ENCODE measurements at regions not wholly inside any gene's neighbourhood (a gene's known extent, or its start where the extent isn't known, plus 50 kb on each side); places are given as distances from the start of the nearest gene placed in this dataset.

DNA sequence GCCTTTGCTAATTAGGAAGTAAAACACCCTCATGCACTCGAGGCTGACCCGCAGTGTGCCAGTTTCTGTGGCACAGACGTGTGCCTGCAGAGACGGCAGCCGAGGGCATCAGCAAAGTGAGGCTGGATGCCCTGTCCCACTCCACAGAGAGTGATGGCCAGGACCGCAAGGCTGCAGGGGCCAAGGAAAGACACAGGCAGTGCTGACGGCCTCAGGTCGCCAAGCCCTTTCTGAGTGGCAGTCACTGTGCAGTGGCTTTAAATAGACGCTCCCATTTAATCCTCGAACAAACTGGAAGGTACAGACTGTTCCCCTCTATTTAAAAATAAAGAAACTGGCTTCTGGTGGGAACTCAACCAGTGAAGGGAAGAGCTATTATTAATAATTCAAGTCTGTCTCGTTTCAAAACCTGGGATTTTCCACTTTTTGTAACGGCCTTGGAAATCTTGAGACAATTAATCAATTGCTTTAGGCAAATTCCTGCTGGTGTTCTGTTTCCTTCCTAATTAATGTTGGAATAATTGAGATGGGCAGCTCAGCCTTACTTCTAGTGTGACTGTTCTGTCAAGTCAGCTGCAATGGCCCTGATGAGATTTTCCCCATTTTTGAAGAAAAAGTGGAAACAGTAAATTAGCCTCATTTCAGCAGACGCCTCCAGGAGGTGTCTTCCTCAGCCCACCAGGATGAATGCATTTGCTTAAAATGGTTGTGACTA is 644.6 kb upstream of the RAB6C start:
- intact Hi-C loops (cut with DNase I) = no loop called here
- no peaks in the 10 kb centered on the region for H3K36me3 ChIP-seq
- no peak for ATAC-seq
- TF ChIP-seq, protein P1, sequence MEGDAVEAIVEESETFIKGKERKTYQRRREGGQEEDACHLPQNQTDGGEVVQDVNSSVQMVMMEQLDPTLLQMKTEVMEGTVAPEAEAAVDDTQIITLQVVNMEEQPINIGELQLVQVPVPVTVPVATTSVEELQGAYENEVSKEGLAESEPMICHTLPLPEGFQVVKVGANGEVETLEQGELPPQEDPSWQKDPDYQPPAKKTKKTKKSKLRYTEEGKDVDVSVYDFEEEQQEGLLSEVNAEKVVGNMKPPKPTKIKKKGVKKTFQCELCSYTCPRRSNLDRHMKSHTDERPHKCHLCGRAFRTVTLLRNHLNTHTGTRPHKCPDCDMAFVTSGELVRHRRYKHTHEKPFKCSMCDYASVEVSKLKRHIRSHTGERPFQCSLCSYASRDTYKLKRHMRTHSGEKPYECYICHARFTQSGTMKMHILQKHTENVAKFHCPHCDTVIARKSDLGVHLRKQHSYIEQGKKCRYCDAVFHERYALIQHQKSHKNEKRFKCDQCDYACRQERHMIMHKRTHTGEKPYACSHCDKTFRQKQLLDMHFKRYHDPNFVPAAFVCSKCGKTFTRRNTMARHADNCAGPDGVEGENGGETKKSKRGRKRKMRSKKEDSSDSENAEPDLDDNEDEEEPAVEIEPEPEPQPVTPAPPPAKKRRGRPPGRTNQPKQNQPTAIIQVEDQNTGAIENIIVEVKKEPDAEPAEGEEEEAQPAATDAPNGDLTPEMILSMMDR (IDR thresholded peaks at IDR 0.05) = no peak
- H3K27ac ChIP-seq = no peak overlapping the region
- no peak overlapping the region for H3K4me3 ChIP-seq
- H3K9me3 ChIP-seq = peaks cover 0 to 2% of the 10 kb centered on the region in 2 donors
- no peak for DNase-seq
- H3K27me3 ChIP-seq = no peaks in the 10 kb centered on the region
- no peaks in the 10 kb centered on the region for H3K4me1 ChIP-seq

DNA sequence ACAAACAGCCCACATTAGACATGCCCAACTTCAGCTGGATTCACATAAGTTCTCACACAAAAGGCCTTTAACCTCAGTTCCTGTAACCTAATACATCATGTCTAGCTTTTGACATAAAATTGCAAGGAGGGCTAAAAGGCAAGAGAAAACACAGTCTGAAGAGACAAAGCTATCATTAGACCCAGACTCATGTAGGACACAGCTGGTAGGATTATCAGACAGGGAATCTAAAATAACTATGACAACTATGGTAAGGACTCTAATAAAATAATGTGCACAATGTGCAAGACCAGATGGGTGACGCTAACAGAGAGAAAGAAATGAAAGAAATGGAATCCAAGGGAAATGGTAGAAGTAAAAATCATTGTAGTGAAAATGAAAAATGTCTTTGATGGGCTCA is 643.2 kb upstream of the RAB6C start:
- H3K27me3 ChIP-seq = no peaks in the 10 kb centered on the region
- ATAC-seq = no peak
- no peaks in the 10 kb centered on the region for H3K36me3 ChIP-seq
- no peak overlapping the region for H3K27ac ChIP-seq
- no peak overlapping the region for H3K4me3 ChIP-seq
- peaks cover 0 to 4% of the 10 kb centered on the region in 2 donors for H3K9me3 ChIP-seq
- TF ChIP-seq, protein P1 (IDR thresholded peaks at IDR 0.05) = no peak
- no peak for DNase-seq
- intact Hi-C loops (cut with DNase I) = no loop called here
- no peaks in the 10 kb centered on the region for H3K4me1 ChIP-seq

DNA sequence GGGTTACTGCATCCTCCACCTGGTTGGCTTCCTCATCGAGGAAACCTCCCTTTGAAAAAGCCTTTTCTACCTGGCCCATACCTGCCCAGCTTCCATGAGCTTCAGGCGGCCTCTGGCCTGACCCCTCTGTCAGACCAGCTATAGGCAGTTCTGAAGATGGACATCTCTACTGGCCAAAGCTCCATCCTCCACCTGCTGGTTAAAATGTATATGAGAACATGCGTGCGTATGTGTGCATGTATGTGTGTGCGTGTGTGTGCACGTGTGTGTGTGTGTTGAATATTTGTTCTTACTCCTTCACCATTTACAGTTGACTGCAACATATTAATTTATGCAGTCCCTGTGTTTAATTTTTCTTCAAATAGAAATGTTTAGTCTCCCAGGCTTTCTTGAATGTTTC is 642.4 kb upstream of the RAB6C start:
- no peak overlapping the region for H3K27ac ChIP-seq
- H3K27me3 ChIP-seq = no peaks in the 10 kb centered on the region
- TF ChIP-seq, protein P1 (IDR thresholded peaks at IDR 0.05) = no peak
- H3K4me3 ChIP-seq = no peak overlapping the region
- H3K9me3 ChIP-seq = peaks cover 0 to 4% of the 10 kb centered on the region in 2 donors
- intact Hi-C loops (cut with DNase I) = no loop called here
- no peak for DNase-seq
- H3K36me3 ChIP-seq = no peaks in the 10 kb centered on the region
- no peaks in the 10 kb centered on the region for H3K4me1 ChIP-seq
- no peak for ATAC-seq

DNA sequence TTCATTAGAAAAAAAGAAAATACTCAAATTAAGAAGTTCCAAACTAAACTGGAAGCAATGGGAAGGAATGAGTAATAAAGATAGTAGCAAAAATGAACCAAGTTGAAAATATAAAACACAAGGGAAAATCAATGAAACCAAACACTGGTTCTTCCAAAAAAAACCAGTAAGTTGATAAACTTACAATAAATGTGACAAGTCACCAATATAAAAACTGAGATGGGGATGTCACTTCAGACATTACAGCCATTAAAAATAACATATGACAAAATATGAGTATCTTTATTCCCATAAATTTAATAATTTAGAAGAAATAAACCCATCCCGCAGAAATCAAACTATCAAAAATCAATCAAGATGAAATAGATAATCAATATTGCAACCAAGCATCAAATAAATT is 633.9 kb upstream of the RAB6C start:
- intact Hi-C loops (cut with DNase I) = no loop called here
- Histone ChIP-seq H3K27me3 (no peaks in the 10 kb centered on the region), H3K4me1 (no peaks in the 10 kb centered on the region)

DNA sequence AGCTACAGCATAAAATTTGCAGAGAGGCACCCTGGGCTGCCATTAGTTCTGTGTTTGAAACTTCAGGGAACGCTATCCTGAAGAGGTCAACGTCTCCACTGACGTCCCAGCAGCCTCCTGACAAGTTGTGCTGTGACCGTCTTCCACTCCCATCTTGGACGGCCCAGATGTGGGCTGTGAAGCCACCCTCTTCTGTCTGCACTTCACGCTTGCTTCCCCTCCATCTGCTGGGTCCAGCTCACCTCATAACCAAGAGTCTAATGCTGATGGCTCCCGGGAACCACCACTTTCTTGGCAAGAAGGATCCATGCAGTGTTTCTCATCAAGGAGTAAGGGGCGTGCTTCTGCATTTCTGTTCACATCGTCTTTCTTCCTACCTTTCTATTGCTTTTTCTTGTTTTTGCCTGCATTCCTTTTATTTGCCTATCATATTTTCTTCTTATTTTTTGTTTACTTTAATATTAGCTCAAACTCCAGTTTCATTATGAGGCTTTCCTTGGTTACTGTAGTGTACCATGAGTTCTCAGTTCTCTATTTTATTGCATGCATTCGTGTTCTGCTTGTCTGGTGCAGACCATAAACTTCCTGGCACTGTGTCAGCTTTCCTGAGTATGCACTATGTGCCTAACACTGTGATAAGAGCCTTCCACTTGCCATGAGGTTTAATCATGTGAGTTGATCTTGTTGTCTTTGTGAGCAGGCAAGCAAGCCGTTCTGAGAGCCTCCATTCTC is 631.8 kb upstream of the RAB6C start:
- intact Hi-C loops (cut with DNase I) = no loop called here
- Histone ChIP-seq H3K4me3 (no peak overlapping the region), H3K9me3 (no peaks in the 10 kb centered on the region), H3K36me3 (no peaks in the 10 kb centered on the region), H3K4me1 (no peaks in the 10 kb centered on the region), H3K27me3 (no peaks in the 10 kb centered on the region), H3K27ac (no peak overlapping the region)
- no peak for ATAC-seq
- TF ChIP-seq, protein P1 (IDR thresholded peaks at IDR 0.05) = no peak
- DNase-seq = no peak

More for the DNA sequence above, 633.9 kb upstream of the RAB6C start:
- H3K9me3 ChIP-seq = peaks cover 0 to under 1% of the 10 kb centered on the region in 2 donors
- H3K4me3 ChIP-seq = no peak overlapping the region
- no peak overlapping the region for H3K27ac ChIP-seq
- TF ChIP-seq, protein P1 (IDR thresholded peaks at IDR 0.05) = no peak
- no peak for DNase-seq
- no peaks in the 10 kb centered on the region for H3K36me3 ChIP-seq
- ATAC-seq = no peak
